HG03460 (cell line): ENCODE measurements at regions not wholly inside any gene's neighbourhood (a gene's known extent, or its start where the extent isn't known, plus 50 kb on each side); places are given as distances from the start of the nearest gene placed in this dataset.
"Not testable (repeated sequence)": the region's sequence is repeated elsewhere in the genome, so short reads cannot be mapped to it uniquely, and the experiment has no call there.

Experiments used
- ATAC-seq: cut with Tn5 transposase; IDR thresholded peaks from one replicate; pipeline ENCODE4 v1.9.1; 2021; ENCODE audit not compliant: unreplicated experiment

GRCh38 chr14:71751264-71751663 is 181.0 kb upstream of the RGS6 start:
- ATAC-seq: no peak

- no peak for ATAC-seq
These were observed 180.0 kb upstream of the RGS6 start for GRCh38 chr14:71752111-71752738.

- ATAC-seq: no peak
These were observed 179.0 kb upstream of the RGS6 start for GRCh38 chr14:71753126-71753830.

- no peak for ATAC-seq
These were observed 178.3 kb upstream of the RGS6 start for GRCh38 chr14:71753976-71754375.

GRCh38 chr14:71754422-71755095 is 177.7 kb upstream of the RGS6 start:
- ATAC-seq: no peak

- ATAC-seq: no peak
These were observed 173.8 kb upstream of the RGS6 start for GRCh38 chr14:71758229-71758951.

GRCh38 chr14:71762575-71762974 is 169.7 kb upstream of the RGS6 start:
- no peak for ATAC-seq

GRCh38 chr14:71764701-71765382 is 167.4 kb upstream of the RGS6 start:
- ATAC-seq: no peak

- no peak for ATAC-seq
These were observed 166.7 kb upstream of the RGS6 start for GRCh38 chr14:71765505-71765904.

GRCh38 chr14:71770431-71770830 is 161.8 kb upstream of the RGS6 start:
- ATAC-seq: no peak

- not testable (repeated sequence) for ATAC-seq
These were observed 160.8 kb upstream of the RGS6 start for GRCh38 chr14:71771421-71771820.

- not testable (repeated sequence) for ATAC-seq
These were observed 160.2 kb upstream of the RGS6 start for GRCh38 chr14:71771996-71772395.

- no peak for ATAC-seq
These were observed 158.2 kb upstream of the RGS6 start for GRCh38 chr14:71773898-71774481.

GRCh38 chr14:71776471-71777360 is 155.5 kb upstream of the RGS6 start:
- no peak for ATAC-seq

- no peak for ATAC-seq
These were observed 152.2 kb upstream of the RGS6 start for GRCh38 chr14:71780075-71780474.

GRCh38 chr14:71780822-71781221 is 151.4 kb upstream of the RGS6 start:
- no peak for ATAC-seq

- ATAC-seq: no peak
These were observed 149.1 kb upstream of the RGS6 start for GRCh38 chr14:71783088-71783487.

- no peak for ATAC-seq
These were observed 148.4 kb upstream of the RGS6 start for GRCh38 chr14:71783786-71784185.

GRCh38 chr14:71789005-71789404 is 143.2 kb upstream of the RGS6 start:
- ATAC-seq: no peak

GRCh38 chr14:71799841-71800240 is 132.4 kb upstream of the RGS6 start:
- ATAC-seq: no peak
